Breast epithelium (tissue), 4 donors: ENCODE measurements at regions not wholly inside any gene's neighbourhood (a gene's known extent, or its start where the extent isn't known, plus 50 kb on each side); places are given as distances from the start of the nearest gene placed in this dataset.

Source experiments
- DNase-seq, 2 donors: peaks; one replicate each; pipeline ENCODE4 v3.0.0-alpha.2; 2019; ENCODE audit warnings: low spot score in 2 of 2
- H3K27ac ChIP-seq, 2 donors: fragments of 200-600 bp; sonication (generic) in 1 of 2; one replicate each; pipeline ENCODE4 v1.5.1; 2016 to 2019; ENCODE audit warnings: mild to moderate bottlenecking in 1 of 2
- H3K27me3 ChIP-seq, 2 donors: fragments of 200-600 bp; sonication (generic) in 1 of 2; one replicate each; pipeline versions ENCODE4 v1.5.1 to v1.6.0; 2017 to 2019; ENCODE audit warnings: control low read depth in 1 of 2, mild to moderate bottlenecking in 1 of 2
- H3K36me3 ChIP-seq: fragments of 200-600 bp; one replicate; pipeline ENCODE4 v1.5.1; 2019
- H3K4me1 ChIP-seq, 2 donors: fragments of 200-600 bp; sonication (generic); one replicate each; pipeline ENCODE4 v1.5.1; 2016 to 2019; ENCODE audit warnings: control low read depth in 1 of 2
- H3K4me3 ChIP-seq, 3 donors: fragments of 200-600 bp; sonication (generic); 1 replicate in 2 of 3; 2 replicates in 1 of 3; pipeline ENCODE4 v1.5.1; 2016 to 2019; ENCODE audit warnings: mild to moderate bottlenecking in 3 of 3, moderate library complexity in 2 of 3
- H3K9me3 ChIP-seq, 2 donors: fragments of 200-600 bp; sonication (generic) in 1 of 2; one replicate each; pipeline ENCODE4 v1.5.1; 2016 to 2019; ENCODE audit warnings: control low read depth in 1 of 2
- POLR2A ChIP-seq: fragments of 450-650 bp; IDR thresholded peaks from one replicate; pipeline ENCODE4 v1.6.1; 2016; ENCODE audit warnings: antibody characterized with exemption, mild to moderate bottlenecking, moderate library complexity
- POLR2AphosphoS5 ChIP-seq, 3 donors: sonication (generic); formaldehyde crosslinking; IDR thresholded peaks; one replicate each; pipeline ENCODE4 v1.6.1; 2017; ENCODE audit warnings: antibody characterized with exemption in 3 of 3
- intact Hi-C: fragments of 100-400 bp; cut with DNase I; formaldehyde crosslinking; loops from one replicate; pipeline ENCODE4 v1.15.1; 2023; ENCODE audit warnings: low total_unique reads
- TF ChIP-seq, protein P1 (sequence below), 3 donors: fragments of 450-650 bp; IDR thresholded peaks; one replicate each; pipeline ENCODE4 v1.5.1; 2016 to 2017; ENCODE audit warnings: antibody characterized with exemption in 3 of 3, mild to moderate bottlenecking in 3 of 3, moderate library complexity in 3 of 3

DNA sequence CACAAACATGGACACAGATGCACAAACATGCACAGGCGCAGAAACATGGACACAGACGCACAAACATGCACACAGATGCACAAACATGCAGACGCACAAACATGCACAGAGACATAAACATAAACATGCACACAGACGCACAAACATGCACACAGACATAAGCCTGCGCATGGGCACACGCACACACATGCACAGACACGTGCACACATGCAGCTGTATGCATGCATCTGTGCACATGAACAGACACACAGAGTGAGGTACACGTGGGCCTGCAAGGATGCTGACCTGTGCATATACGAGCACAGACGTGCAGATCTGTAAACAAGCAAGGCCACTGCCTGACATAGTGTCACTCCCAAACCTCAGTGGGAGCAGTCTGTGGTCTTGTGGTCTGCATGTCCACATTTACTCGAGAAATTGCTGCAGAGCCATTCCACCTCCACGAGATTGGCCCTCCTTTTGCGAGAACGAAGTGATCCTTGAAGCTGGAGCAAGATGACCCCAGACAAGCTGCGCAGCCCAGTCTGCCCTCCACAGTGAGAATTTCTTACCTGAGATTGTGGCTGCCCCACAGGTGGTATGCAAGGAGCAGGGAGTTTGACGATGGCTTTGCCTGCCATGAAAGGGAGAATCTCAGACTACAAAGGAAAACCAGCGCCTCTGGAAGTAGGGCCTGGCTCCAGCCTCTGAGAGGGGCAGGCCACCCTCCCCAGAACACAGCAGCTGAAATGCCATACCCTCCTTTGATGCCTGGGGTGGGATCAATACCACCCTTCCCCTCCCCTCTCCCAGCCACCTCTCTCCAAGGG lies 299.9 kb downstream of the BRD1 start:
- H3K4me3 ChIP-seq = no peak overlapping the region
- intact Hi-C loops = no loop called here
- DNase-seq = no peak
- H3K36me3 ChIP-seq = no peaks in the 10 kb centered on the region
- TF ChIP-seq POLR2AphosphoS5 (IDR thresholded peaks at IDR 0.05) = no peak
- no peak for TF ChIP-seq POLR2A
- TF ChIP-seq, protein P1, sequence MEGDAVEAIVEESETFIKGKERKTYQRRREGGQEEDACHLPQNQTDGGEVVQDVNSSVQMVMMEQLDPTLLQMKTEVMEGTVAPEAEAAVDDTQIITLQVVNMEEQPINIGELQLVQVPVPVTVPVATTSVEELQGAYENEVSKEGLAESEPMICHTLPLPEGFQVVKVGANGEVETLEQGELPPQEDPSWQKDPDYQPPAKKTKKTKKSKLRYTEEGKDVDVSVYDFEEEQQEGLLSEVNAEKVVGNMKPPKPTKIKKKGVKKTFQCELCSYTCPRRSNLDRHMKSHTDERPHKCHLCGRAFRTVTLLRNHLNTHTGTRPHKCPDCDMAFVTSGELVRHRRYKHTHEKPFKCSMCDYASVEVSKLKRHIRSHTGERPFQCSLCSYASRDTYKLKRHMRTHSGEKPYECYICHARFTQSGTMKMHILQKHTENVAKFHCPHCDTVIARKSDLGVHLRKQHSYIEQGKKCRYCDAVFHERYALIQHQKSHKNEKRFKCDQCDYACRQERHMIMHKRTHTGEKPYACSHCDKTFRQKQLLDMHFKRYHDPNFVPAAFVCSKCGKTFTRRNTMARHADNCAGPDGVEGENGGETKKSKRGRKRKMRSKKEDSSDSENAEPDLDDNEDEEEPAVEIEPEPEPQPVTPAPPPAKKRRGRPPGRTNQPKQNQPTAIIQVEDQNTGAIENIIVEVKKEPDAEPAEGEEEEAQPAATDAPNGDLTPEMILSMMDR (IDR thresholded peaks at IDR 0.05) = no peak
- H3K4me1 ChIP-seq = no peaks in the 10 kb centered on the region
- H3K9me3 ChIP-seq = no peaks in the 10 kb centered on the region
- H3K27ac ChIP-seq = no peak overlapping the region
- peaks cover 0 to 45% of the 10 kb centered on the region in 2 donors for H3K27me3 ChIP-seq

DNA sequence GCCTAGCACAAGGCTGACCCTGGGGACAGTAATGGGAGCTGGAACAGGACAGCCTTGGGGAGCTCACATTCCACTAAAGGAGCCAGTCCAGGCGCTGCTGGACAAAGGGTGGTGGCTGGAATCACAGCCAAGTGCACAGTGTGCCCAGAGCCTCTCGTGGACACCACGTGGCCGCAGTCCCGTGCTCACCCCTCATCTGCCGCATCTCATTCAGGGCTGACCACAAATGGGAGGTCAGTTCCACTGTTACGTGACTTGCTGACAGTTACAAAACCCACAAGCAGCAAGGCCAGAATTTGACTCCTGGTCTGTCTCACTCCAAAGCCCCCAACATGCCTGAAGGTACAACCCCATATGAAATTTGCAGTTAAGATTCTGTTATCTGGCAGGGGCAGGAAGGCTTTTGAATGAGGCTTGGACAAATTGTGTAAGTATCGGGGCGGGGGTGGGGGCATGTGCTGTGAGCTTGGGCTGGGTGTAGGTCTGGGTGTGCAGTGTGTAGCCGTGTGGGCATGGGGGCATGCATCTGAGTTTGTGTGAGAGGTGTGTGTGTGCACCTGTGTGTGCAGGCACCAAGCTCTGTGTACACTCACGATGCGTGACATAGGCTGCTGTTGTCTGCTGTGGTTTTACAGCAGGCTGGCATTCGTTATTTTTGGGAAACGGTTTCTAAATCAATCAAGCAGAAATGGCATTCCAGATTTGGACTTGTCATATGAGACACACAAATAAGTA lies 301.7 kb downstream of the BRD1 start:
- Histone ChIP-seq H3K9me3 (peaks cover 0 to 2% of the 10 kb centered on the region in 2 donors), H3K27me3 (peaks cover 0 to 44% of the 10 kb centered on the region in 2 donors)
- no peak for DNase-seq

GRCh38 chr22:49525360-49525759 lies 302.3 kb downstream of the BRD1 start:
- intact Hi-C loops = no loop called here
- H3K9me3 ChIP-seq = peaks cover 0 to 8% of the 10 kb centered on the region in 2 donors
- no peaks in the 10 kb centered on the region for H3K36me3 ChIP-seq
- no peak for DNase-seq
- H3K27me3 ChIP-seq = peaks cover 0 to 42% of the 10 kb centered on the region in 2 donors
- TF ChIP-seq, protein P1 (IDR thresholded peaks at IDR 0.05) = no peak
- no peak for TF ChIP-seq POLR2AphosphoS5 (IDR thresholded peaks at IDR 0.05)
- no peak for TF ChIP-seq POLR2A
- H3K4me3 ChIP-seq = no peak overlapping the region
- no peaks in the 10 kb centered on the region for H3K4me1 ChIP-seq
- no peak overlapping the region for H3K27ac ChIP-seq

More for the DNA sequence above, 301.7 kb downstream of the BRD1 start:
- Histone ChIP-seq H3K27ac (no peak overlapping the region), H3K4me1 (no peaks in the 10 kb centered on the region), H3K36me3 (no peaks in the 10 kb centered on the region), H3K4me3 (no peak overlapping the region)
- TF ChIP-seq POLR2A = no peak
- TF ChIP-seq, protein P1 (IDR thresholded peaks at IDR 0.05) = no peak
- TF ChIP-seq POLR2AphosphoS5 (IDR thresholded peaks at IDR 0.05) = no peak
- intact Hi-C loops = no loop called here

DNA sequence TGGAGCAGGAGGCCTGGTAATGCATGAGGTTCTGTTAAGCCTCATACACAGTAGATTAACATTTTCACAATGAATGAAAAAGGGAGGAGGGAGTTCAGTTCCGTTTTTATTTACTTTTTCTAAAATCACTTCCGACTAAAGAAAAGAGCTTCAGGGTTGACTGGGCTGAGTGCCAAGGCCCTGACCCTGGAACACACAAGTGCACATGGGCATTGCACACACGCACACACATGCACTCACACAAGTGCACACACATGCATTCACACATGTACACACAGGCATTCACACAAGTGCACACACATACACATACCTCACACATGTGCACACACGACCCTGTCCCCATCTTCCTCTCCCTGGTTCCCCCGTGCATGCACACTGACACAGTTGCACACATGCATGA lies 303.3 kb downstream of the BRD1 start:
- TF ChIP-seq, protein P1 (IDR thresholded peaks at IDR 0.05) = no peak
- no peak for TF ChIP-seq POLR2AphosphoS5 (IDR thresholded peaks at IDR 0.05)
- no peak for TF ChIP-seq POLR2A
- Histone ChIP-seq H3K27me3 (peaks cover 0 to 44% of the 10 kb centered on the region in 2 donors), H3K4me1 (no peaks in the 10 kb centered on the region), H3K9me3 (peaks cover 0 to 9% of the 10 kb centered on the region in 2 donors), H3K36me3 (no peaks in the 10 kb centered on the region), H3K27ac (no peak overlapping the region), H3K4me3 (no peak overlapping the region)
- no peak for DNase-seq
- intact Hi-C loops = no loop called here
